HCT116 (cell line): ENCODE measurements at regions not wholly inside any gene's neighbourhood (a gene's known extent, or its start where the extent isn't known, plus 50 kb on each side); places are given as distances from the start of the nearest gene placed in this dataset.

Source experiments
- ATAC-seq: fragments of 200-7000 bp; cut with Tn5 transposase; 2 replicates; pipeline ENCODE4 v1.9.1; 2020; ENCODE audit warnings: mild to moderate bottlenecking, moderate library complexity
- BruUV-seq: library from RNA; stranded (reverse); fragments of 400-500 nt; replicated peaks from 2 replicates; lab custom pipeline; 2021; lab: Mats Ljungman, UMichigan
- CTCF ChIA-PET: fragments of 300-600 bp; sonication (Branson Sonifier 250); formaldehyde crosslinking; loops from one replicate; lab custom pipeline; 2021; ENCODE audit warnings: antibody characterized with exemption; lab: Charles Lee
- POLR2A ChIA-PET: fragments of 300-600, 350-600 bp; sonication (Branson Sonifier 250); formaldehyde crosslinking; loops from one replicate; lab custom pipeline; 2021; ENCODE audit warnings: antibody characterized with exemption; lab: Charles Lee
- RAD21 ChIA-PET, 2 experiments: fragments of 300-600 bp; sonication (Branson Sonifier 250); formaldehyde crosslinking; loops; one replicate each; lab custom pipeline; 2023; ENCODE audit warnings: low total read pairs in 2 of 2; ENCODE audit not compliant: uncharacterized antibody in 2 of 2, unreplicated experiment in 2 of 2, low non-redundant PET in 1 of 2; lab: Charles Lee
- DNase-seq: peaks from one replicate; pipeline ENCODE4 v3.0.0-alpha.2; 2010; ENCODE audit warnings: low read depth, low spot score
- H2AFZ ChIP-seq: fragments of 200-600 bp; shearing (Covaris generic), sonication (generic); 2 replicates; pipeline ENCODE4 v1.6.1; 2017; ENCODE audit warnings: low read depth, mixed run types, mixed read lengths, antibody characterized with exemption, low read length; ENCODE audit not compliant: poor library complexity, severe bottlenecking
- H3K27ac ChIP-seq: 2 replicates; pipeline ENCODE4 v1.5.1; 2012; ENCODE audit warnings: low read depth, low read length
- H3K27me3 ChIP-seq: fragments of 200-600 bp; sonication (generic); 2 replicates; pipeline ENCODE4 v1.6.1; 2016; ENCODE audit warnings: mixed run types, low read length, mixed read lengths; ENCODE audit not compliant: insufficient read depth
- H3K36me3 ChIP-seq, 2 experiments: fragments of 200-500 bp in 1 of 2; fragments of 200-600 bp in 1 of 2; sonication (Bioruptor generic) in 1 of 2; sonication (generic) in 1 of 2; 2 replicates each; pipeline versions ENCODE4 v1.5.1 to v1.6.1; 2014 to 2016; ENCODE audit warnings: low read length in 2 of 2, inconsistent platforms in 1 of 2, mixed read lengths in 1 of 2, mixed run types in 1 of 2; ENCODE audit not compliant: insufficient read depth in 2 of 2, control insufficient read depth in 1 of 2
- H3K4me1 ChIP-seq, 2 experiments: fragments of 200-600 bp in 1 of 2; sonication (generic) in 1 of 2; 2 replicates each; pipeline versions ENCODE4 v1.5.1 to v1.6.1; 2012 to 2017; ENCODE audit warnings: low read length in 2 of 2, inconsistent platforms in 1 of 2, mild to moderate bottlenecking in 1 of 2, mixed read lengths in 1 of 2, mixed run types in 1 of 2, moderate library complexity in 1 of 2; ENCODE audit not compliant: insufficient read depth in 2 of 2, control insufficient read depth in 1 of 2
- H3K4me2 ChIP-seq: fragments of 200-600 bp; sonication (generic); 2 replicates; pipeline ENCODE4 v1.6.1; 2017; ENCODE audit warnings: mixed run types, low read length, mixed read lengths
- H3K4me3 ChIP-seq, 2 experiments: fragments of 200-600 bp in 1 of 2; sonication (generic) in 1 of 2; replicated peaks in 1 of 2; 2 replicates each; pipeline ENCODE4 v1.5.1; 2011 to 2016; ENCODE audit warnings: low read length in 2 of 2, control low read depth in 1 of 2, low read depth in 1 of 2, mild to moderate bottlenecking in 1 of 2, mixed read lengths in 1 of 2, mixed run types in 1 of 2
- H3K79me2 ChIP-seq: fragments of 200-600 bp; sonication (generic); 2 replicates; pipeline ENCODE4 v1.6.1; 2017; ENCODE audit warnings: mild to moderate bottlenecking, mixed run types, low read length, moderate library complexity, mixed read lengths; ENCODE audit not compliant: insufficient read depth
- H3K9ac ChIP-seq: fragments of 200-600 bp; sonication (generic); 2 replicates; pipeline ENCODE4 v1.6.1; 2016; ENCODE audit warnings: low read length, mixed read lengths
- H3K9me2 ChIP-seq: fragments of 200-600 bp; sonication (generic), shearing (Covaris generic); 2 replicates; pipeline ENCODE4 v1.6.1; 2017; ENCODE audit warnings: mixed run types, mild to moderate bottlenecking, moderate library complexity; ENCODE audit not compliant: insufficient read depth
- H3K9me3 ChIP-seq, 2 experiments: fragments of 200-500 bp in 1 of 2; fragments of 200-600 bp in 1 of 2; sonication (Bioruptor generic) in 1 of 2; sonication (generic) in 1 of 2; 2 replicates each; pipeline ENCODE4 v1.6.1; 2014 to 2017; ENCODE audit warnings: low read length in 2 of 2, mixed read lengths in 2 of 2, inconsistent platforms in 1 of 2, low read depth in 1 of 2, mild to moderate bottlenecking in 1 of 2, mixed run types in 1 of 2, moderate library complexity in 1 of 2; ENCODE audit not compliant: control insufficient read depth in 1 of 2, insufficient read depth in 1 of 2
- H4K20me1 ChIP-seq: fragments of 200-600 bp; sonication (generic), shearing (Covaris generic); 2 replicates; pipeline ENCODE4 v1.6.1; 2017; ENCODE audit warnings: mixed run types, mild to moderate bottlenecking, moderate library complexity; ENCODE audit not compliant: insufficient read depth
- ATF3 ChIP-seq: IDR thresholded peaks from 2 replicates; pipeline ENCODE4 v1.6.1; 2012
- CBX3 ChIP-seq: IDR thresholded peaks from 2 replicates; pipeline ENCODE4 v1.6.1; 2012; ENCODE audit warnings: low read depth
- CTCF ChIP-seq, 3 experiments: fragments of 200-600 bp in 1 of 3; sonication (generic) in 1 of 3; IDR thresholded peaks in 2 of 3; conservative IDR thresholded peaks in 1 of 3; 2 replicates each; pipeline ENCODE4 v1.5.1; 2012 to 2017; ENCODE audit warnings: low read depth in 2 of 3, low read length in 2 of 3, antibody characterized with exemption in 1 of 3, borderline replicate concordance in 1 of 3, control low read depth in 1 of 3, mild to moderate bottlenecking in 1 of 3, mixed read lengths in 1 of 3, mixed run types in 1 of 3, moderate library complexity in 1 of 3; ENCODE audit not compliant: insufficient read depth in 1 of 3
- EGR1 ChIP-seq: IDR thresholded peaks from 2 replicates; pipeline ENCODE4 v1.6.1; 2012; ENCODE audit warnings: low read depth
- EZH2 ChIP-seq: fragments of 200-600 bp; sonication (generic); IDR thresholded peaks from 2 replicates; pipeline ENCODE4 v1.6.1; 2017; ENCODE audit warnings: antibody characterized with exemption, mixed run types
- FOSL1 ChIP-seq: IDR thresholded peaks from 2 replicates; pipeline ENCODE4 v1.6.1; 2012; ENCODE audit warnings: low read depth
- JUND ChIP-seq: IDR thresholded peaks from 2 replicates; pipeline ENCODE4 v1.6.1; 2012
- MAX ChIP-seq: IDR thresholded peaks from 2 replicates; pipeline ENCODE4 v1.6.1; 2012
- POLR2A ChIP-seq: IDR thresholded peaks from 2 replicates; pipeline ENCODE4 v1.7.0; 2011; ENCODE audit warnings: borderline replicate concordance; ENCODE audit not compliant: insufficient read depth, insufficient read length; ENCODE audit errors: extremely low read depth
- POLR2AphosphoS5 ChIP-seq: IDR thresholded peaks from 2 replicates; pipeline ENCODE4 v1.6.1; 2011; ENCODE audit warnings: mild to moderate bottlenecking, low read depth, low read length, moderate library complexity
- SIN3A ChIP-seq: IDR thresholded peaks from 2 replicates; pipeline ENCODE4 v1.6.1; 2012; ENCODE audit warnings: low read depth
- SP1 ChIP-seq: IDR thresholded peaks from 2 replicates; pipeline ENCODE4 v1.6.1; 2012; ENCODE audit warnings: low read depth
- YY1 ChIP-seq: IDR thresholded peaks from 2 replicates; pipeline ENCODE4 v1.6.1; 2011; ENCODE audit warnings: low read length, low read depth, moderate library complexity, mild to moderate bottlenecking; ENCODE audit not compliant: insufficient replicate concordance; ENCODE audit errors: extremely low read depth
- ZFX ChIP-seq: fragments of 450-650 bp; IDR thresholded peaks from 2 replicates; pipeline ENCODE4 v1.6.1; 2017
- intact Hi-C: fragments of 100-400 bp; cut with micrococcal nuclease; formaldehyde crosslinking; loops from 2 replicates; pipeline ENCODE4 v1.10.0; 2022

- TF ChIP-seq CTCF (IDR thresholded peaks at IDR 0.05 in 2 of 3, conservative IDR thresholded peaks at IDR 0.05 in 1 of 3; ENCODE audit: borderline replicate concordance in 1 of 3, insufficient read depth in 1 of 3, low read depth in 2 of 3, low read length in 2 of 3) (no peak), ZFX (no peak), POLR2A (no peak), EZH2 (no peak), SP1 (no peak), JUND (no peak), FOSL1 (no peak), YY1 (no peak), EGR1 (no peak), POLR2AphosphoS5 (no peak)
Observed at GRCh38 chr13:83815598-83815997, 66.7 kb downstream of the SLITRK1 start (continued).

GRCh38 chr13:83810136-83810535, 72.1 kb downstream of the SLITRK1 start:
- H3K27ac ChIP-seq: no peak overlapping the region
- H3K4me3 ChIP-seq: no peak overlapping the region
- TF ChIP-seq FOSL1 (no peak), MAX (no peak), JUND (no peak), ATF3 (no peak), CTCF (IDR thresholded peaks at IDR 0.05 in 2 of 3, conservative IDR thresholded peaks at IDR 0.05 in 1 of 3; ENCODE audit: borderline replicate concordance in 1 of 3, insufficient read depth in 1 of 3, low read depth in 2 of 3, low read length in 2 of 3) (no peak), SIN3A (no peak), CBX3 (no peak), ZFX (no peak), EZH2 (no peak)
- no peaks in the 10 kb centered on the region for H4K20me1 ChIP-seq
- H3K9ac ChIP-seq: no peak overlapping the region
- H3K9me2 ChIP-seq: peaks cover 3% of the 10 kb centered on the region; the same call in 1 of the 2 replicates
- ChIA-PET RAD21 (no interaction called here), POLR2A (no interaction called here), CTCF (no interaction called here)
- H3K79me2 ChIP-seq: no peaks in the 10 kb centered on the region
- ATAC-seq: no peak
- H3K4me1 ChIP-seq: no peaks in the 10 kb centered on the region
- H2AFZ ChIP-seq: no peak overlapping the region
- intact Hi-C loops: no loop called here
- no peak overlapping the region for H3K4me2 ChIP-seq
- no peaks in the 10 kb centered on the region for H3K36me3 ChIP-seq
- BruUV-seq: no TSS peak
- H3K9me3 ChIP-seq: no peaks in the 10 kb centered on the region
- no peaks in the 10 kb centered on the region for H3K27me3 ChIP-seq
- DNase-seq: no peak
